ENCODE measurements at regions not wholly inside any gene's neighbourhood (a gene's known extent, or its start where the extent isn't known, plus 50 kb on each side); places are given as distances from the start of the nearest gene placed in this dataset.
"Not testable (repeated sequence)": the region's sequence is repeated elsewhere in the genome, so short reads cannot be mapped to it uniquely, and the experiment has no call there.

- TF ChIP-seq, protein P1, sequence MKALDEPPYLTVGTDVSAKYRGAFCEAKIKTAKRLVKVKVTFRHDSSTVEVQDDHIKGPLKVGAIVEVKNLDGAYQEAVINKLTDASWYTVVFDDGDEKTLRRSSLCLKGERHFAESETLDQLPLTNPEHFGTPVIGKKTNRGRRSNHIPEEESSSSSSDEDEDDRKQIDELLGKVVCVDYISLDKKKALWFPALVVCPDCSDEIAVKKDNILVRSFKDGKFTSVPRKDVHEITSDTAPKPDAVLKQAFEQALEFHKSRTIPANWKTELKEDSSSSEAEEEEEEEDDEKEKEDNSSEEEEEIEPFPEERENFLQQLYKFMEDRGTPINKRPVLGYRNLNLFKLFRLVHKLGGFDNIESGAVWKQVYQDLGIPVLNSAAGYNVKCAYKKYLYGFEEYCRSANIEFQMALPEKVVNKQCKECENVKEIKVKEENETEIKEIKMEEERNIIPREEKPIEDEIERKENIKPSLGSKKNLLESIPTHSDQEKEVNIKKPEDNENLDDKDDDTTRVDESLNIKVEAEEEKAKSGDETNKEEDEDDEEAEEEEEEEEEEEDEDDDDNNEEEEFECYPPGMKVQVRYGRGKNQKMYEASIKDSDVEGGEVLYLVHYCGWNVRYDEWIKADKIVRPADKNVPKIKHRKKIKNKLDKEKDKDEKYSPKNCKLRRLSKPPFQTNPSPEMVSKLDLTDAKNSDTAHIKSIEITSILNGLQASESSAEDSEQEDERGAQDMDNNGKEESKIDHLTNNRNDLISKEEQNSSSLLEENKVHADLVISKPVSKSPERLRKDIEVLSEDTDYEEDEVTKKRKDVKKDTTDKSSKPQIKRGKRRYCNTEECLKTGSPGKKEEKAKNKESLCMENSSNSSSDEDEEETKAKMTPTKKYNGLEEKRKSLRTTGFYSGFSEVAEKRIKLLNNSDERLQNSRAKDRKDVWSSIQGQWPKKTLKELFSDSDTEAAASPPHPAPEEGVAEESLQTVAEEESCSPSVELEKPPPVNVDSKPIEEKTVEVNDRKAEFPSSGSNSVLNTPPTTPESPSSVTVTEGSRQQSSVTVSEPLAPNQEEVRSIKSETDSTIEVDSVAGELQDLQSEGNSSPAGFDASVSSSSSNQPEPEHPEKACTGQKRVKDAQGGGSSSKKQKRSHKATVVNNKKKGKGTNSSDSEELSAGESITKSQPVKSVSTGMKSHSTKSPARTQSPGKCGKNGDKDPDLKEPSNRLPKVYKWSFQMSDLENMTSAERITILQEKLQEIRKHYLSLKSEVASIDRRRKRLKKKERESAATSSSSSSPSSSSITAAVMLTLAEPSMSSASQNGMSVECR (CRISPR knock-in tag; IDR thresholded peaks at IDR 0.05; ENCODE audit: borderline replicate concordance), result no peak
These were observed 1046.7 kb downstream of the HACE1 start (continued) for GRCh38 chr6:103812970-103813369.

DNA sequence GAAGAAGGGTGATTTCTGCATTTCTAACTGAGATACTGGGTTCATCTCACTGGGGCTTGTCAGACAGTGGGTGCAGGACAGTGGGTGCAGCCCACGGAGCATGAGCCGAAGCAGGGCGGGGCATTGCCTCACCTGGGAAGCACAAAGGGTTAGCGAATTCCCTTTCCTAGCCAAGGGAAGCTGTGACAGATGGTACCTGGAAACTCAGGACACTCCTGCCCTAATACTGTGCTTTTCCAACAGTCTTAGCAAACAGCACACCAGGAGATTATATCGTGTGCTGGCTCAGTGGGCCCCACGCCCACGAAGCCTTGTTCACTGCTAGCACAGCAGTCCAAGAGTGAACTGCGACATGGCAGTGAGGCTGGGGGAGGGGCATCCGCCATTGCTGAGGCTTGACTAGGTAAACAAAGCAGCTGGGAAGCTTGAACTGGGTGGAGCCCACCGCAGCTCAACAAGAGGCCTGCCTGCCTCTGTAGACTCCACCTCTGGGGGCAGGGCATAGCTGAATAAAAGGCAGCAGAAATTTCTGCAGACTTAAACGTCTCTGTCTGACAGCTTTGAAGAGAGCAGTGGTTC lies 1057.7 kb downstream of the HACE1 start:
- H3K27ac Mint-ChIP-seq; H3K36me3 Mint-ChIP-seq; H3K4me1 Mint-ChIP-seq; H3K4me3 Mint-ChIP-seq; H3K27me3 Mint-ChIP-seq (ENCODE audit: low read depth); ATAC-seq; CTCF ChIA-PET; POLR2A ChIA-PET: not testable (repeated sequence)
- peak; percentile 13 for DNase-seq (ENCODE audit: low spot score)
- peaks cover 10% of the 10 kb centered on the region for H3K9me3 Mint-ChIP-seq

DNA sequence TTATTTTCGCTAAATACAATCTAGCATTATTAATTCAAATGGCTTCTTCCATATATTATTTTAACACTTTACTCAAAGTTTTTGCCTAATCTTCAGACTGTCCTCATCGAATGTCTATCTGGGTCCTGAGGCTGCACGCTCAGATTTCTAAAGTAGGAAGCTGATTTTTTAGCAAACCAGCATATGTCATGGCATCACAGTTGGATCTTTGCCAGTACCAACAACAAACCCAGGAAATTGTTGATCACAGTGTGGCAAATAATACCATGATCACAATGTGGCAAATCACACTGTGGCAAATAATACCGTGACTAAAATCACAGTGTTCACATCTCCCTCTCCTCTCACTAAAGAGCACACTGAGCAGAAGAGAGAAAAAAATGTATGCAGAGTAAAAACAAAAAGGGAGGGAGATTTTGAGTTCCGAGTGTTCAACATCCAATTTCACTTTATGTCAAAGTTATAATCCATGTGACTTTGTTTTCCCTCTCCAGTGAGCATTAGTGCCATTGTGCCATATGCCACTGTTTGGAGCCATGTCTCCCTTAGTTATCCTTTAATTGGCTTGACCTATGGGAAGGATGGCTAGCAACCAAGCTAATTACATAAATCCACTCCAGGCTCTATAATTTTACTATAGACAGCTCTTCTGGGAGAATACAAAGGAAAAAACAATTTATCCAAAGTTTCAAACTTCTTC lies 1059.6 kb downstream of the HACE1 start:
- ChIA-PET CTCF (no interaction called here), POLR2A (no interaction called here)
- ATAC-seq (no peak), DNase-seq (ENCODE audit: low spot score) (no peak)
- TF ChIP-seq EMX1 (CRISPR knock-in tag; IDR thresholded peaks at IDR 0.05) (no peak), IRF2 (CRISPR knock-in tag; IDR thresholded peaks at IDR 0.05; ENCODE audit: borderline replicate concordance, low read depth) (no peak), CREB1 (CRISPR knock-in tag; IDR thresholded peaks at IDR 0.05) (no peak)
- peaks cover 8% of the 10 kb centered on the region; the same call in 1 of the 2 replicates for H3K36me3 Mint-ChIP-seq
- H3K27me3 Mint-ChIP-seq (ENCODE audit: low read depth), result peaks cover 5% of the 10 kb centered on the region; the same call in 1 of the 2 replicates
- H3K4me3 Mint-ChIP-seq, result no peak overlapping the region
- H3K9me3 Mint-ChIP-seq, result peaks cover 10% of the 10 kb centered on the region
- H3K27ac Mint-ChIP-seq, result no peak overlapping the region
- peaks cover 3% of the 10 kb centered on the region; the same call in 1 of the 2 replicates for H3K4me1 Mint-ChIP-seq

GRCh38 chr6:103798166-103798565 lies 1061.6 kb downstream of the HACE1 start:
- no peak for DNase-seq (ENCODE audit: low spot score)
- Mint-ChIP-seq H3K36me3 (peaks cover 8% of the 10 kb centered on the region; the same call in 1 of the 2 replicates), H3K9me3 (peaks cover 19% of the 10 kb centered on the region), H3K27me3 (ENCODE audit: low read depth) (peaks cover 4% of the 10 kb centered on the region; the same call in 1 of the 2 replicates), H3K4me1 (no peaks in the 10 kb centered on the region; the same call in 1 of the 2 replicates), H3K27ac (no peak overlapping the region), H3K4me3 (no peak overlapping the region)
- TF ChIP-seq CREM (CRISPR knock-in tag; IDR thresholded peaks at IDR 0.05), result no peak
- TF ChIP-seq TCF7 (CRISPR knock-in tag; IDR thresholded peaks at IDR 0.05; ENCODE audit: low read depth), result no peak
- no peak for TF ChIP-seq SMAD4 (CRISPR knock-in tag; IDR thresholded peaks at IDR 0.05)
- TF ChIP-seq OVOL2 (CRISPR knock-in tag; IDR thresholded peaks at IDR 0.05; ENCODE audit: borderline replicate concordance), result no peak
- TF ChIP-seq STAT6 (CRISPR knock-in tag; conservative IDR thresholded peaks at IDR 0.05; ENCODE audit: low read depth), result no peak
- TF ChIP-seq ZNF219 (CRISPR knock-in tag; IDR thresholded peaks at IDR 0.05; ENCODE audit: borderline replicate concordance), result no peak
- no peak for TF ChIP-seq GRHL2 (CRISPR knock-in tag; IDR thresholded peaks at IDR 0.05; ENCODE audit: insufficient replicate concordance, severe bottlenecking)
- no peak for TF ChIP-seq MYBL2 (CRISPR knock-in tag; IDR thresholded peaks at IDR 0.05)
- TF ChIP-seq IRF1 (CRISPR knock-in tag; IDR thresholded peaks at IDR 0.05), result no peak
- TF ChIP-seq IRF2 (CRISPR knock-in tag; IDR thresholded peaks at IDR 0.05; ENCODE audit: borderline replicate concordance, low read depth), result no peak
- TF ChIP-seq NR3C1 (CRISPR knock-in tag; conservative IDR thresholded peaks at IDR 0.05; ENCODE audit: low read depth), result no peak
- no peak for TF ChIP-seq ZNF416 (CRISPR knock-in tag; IDR thresholded peaks at IDR 0.05)
- TF ChIP-seq RORB (CRISPR knock-in tag; IDR thresholded peaks at IDR 0.05), result no peak
- ChIA-PET POLR2A (no interaction called here), CTCF (interaction anchor here (0.7 to 1.3 kb wide), 5 partner anchors 13 to 616 kb away, joined by 3 to 4 read pairs (median 4); no protein-coding TSS in a partner anchor)
- no peak for ATAC-seq

Data from WTC11 (cell line).